ENCODE measurements at regions not wholly inside any gene's neighbourhood (a gene's known extent, or its start where the extent isn't known, plus 50 kb on each side); places are given as distances from the start of the nearest gene placed in this dataset.

DNA sequence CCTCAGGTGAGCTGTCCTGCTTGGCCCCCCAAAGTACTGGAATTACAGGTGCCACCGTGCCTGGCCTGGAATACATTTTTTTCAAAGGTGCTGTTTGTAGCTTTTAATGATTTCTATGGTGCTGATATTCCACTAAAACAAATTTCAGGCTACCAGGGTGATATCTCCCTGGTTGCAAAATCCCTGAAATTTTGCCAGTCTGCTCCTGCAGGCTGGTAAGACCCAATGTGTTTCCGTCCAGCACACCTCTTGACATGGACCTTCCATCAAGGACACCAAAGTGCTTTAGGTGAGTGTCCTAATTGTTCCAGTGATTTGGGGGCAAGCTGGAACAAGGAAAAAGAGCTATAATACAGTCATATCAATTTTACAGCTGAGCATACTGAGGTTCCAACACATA is 69.8 kb upstream of the KMT2C start:
- Histone ChIP-seq H3K36me3 (ENCODE audit: insufficient read depth in 1 of 2, low read depth in 1 of 2) (no peaks in the 10 kb centered on the region), H3K27ac (no peak overlapping the region), H3K4me3 (no peak overlapping the region), H3K9me3 (no peaks in the 10 kb centered on the region), H3K27me3 (ENCODE audit: insufficient read depth in 3 of 3, low read length in 2 of 3) (no peaks in the 10 kb centered on the region), H3K4me1 (no peaks in the 10 kb centered on the region)
- DNase-seq (no peak), ATAC-seq (no peak)
- TF ChIP-seq CTCF (IDR thresholded peaks at IDR 0.05): no peak
- intact Hi-C loops (cut with DNase I): no loop called here
- whole genome bisulfite sequencing, 3 donors: 89 to 96% (median 95%) methylated on average over 2 of the region's 2 CpGs

GRCh38 chr7:152504816-152505215 is 69.0 kb upstream of the KMT2C start:
- DNase-seq: no peak
- intact Hi-C loops (cut with DNase I): no loop called here
- 77 to 86% (median 79%) methylated on average over 10 of the region's 10 CpGs for WGBS, 3 donors
- no peaks in the 10 kb centered on the region for H3K4me1 ChIP-seq
- ATAC-seq: no peak
- no peaks in the 10 kb centered on the region for H3K9me3 ChIP-seq
- H3K36me3 ChIP-seq (ENCODE audit: insufficient read depth in 1 of 2, low read depth in 1 of 2): no peaks in the 10 kb centered on the region
- no peak for TF ChIP-seq CTCF (IDR thresholded peaks at IDR 0.05)
- no peak overlapping the region for H3K4me3 ChIP-seq
- H3K27ac ChIP-seq: no peak overlapping the region
- H3K27me3 ChIP-seq (ENCODE audit: insufficient read depth in 3 of 3, low read length in 2 of 3): no peaks in the 10 kb centered on the region

DNA sequence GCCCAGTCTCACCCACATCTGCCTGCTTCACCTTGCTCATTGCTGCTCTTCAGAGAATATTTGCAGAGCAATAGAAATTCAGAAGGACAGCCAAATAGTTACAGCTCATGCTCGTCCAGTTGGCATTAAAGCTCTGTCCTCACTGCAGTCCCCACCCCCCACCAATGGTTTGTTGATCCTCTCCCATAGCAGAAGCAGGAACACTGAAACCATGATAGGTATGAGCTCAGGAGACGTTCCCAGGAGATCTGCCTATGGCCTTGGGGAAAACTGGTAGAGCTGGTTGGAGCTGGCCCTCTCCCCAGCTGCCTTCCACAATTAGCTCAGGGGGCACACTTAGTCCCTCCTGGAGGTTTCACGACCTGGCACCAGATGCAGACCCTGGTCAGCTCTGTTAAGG is 68.6 kb upstream of the KMT2C start:
- intact Hi-C loops (cut with DNase I): no loop called here
- no peak for DNase-seq
- Histone ChIP-seq H3K4me3 (no peak overlapping the region), H3K36me3 (ENCODE audit: insufficient read depth in 1 of 2, low read depth in 1 of 2) (no peaks in the 10 kb centered on the region), H3K27me3 (ENCODE audit: insufficient read depth in 3 of 3, low read length in 2 of 3) (no peaks in the 10 kb centered on the region), H3K9me3 (no peaks in the 10 kb centered on the region), H3K4me1 (no peaks in the 10 kb centered on the region), H3K27ac (no peak overlapping the region)
- 17 to 21% (median 20%) methylated on average over 3 of the region's 3 CpGs for WGBS, 3 donors
- no peak for TF ChIP-seq CTCF (IDR thresholded peaks at IDR 0.05)
- ATAC-seq: no peak

GRCh38 chr7:152502813-152503790 is 67.3 kb upstream of the KMT2C start:
- 85 to 86% (median 85%) methylated on average over 13 of the region's 13 CpGs for WGBS, 3 donors
- H3K4me3 ChIP-seq: no peak overlapping the region
- ATAC-seq (no peak), DNase-seq (no peak)
- no peak for TF ChIP-seq CTCF (IDR thresholded peaks at IDR 0.05)
- H3K9me3 ChIP-seq: no peaks in the 10 kb centered on the region
- no peak overlapping the region for H3K27ac ChIP-seq
- H3K27me3 ChIP-seq (ENCODE audit: insufficient read depth in 3 of 3, low read length in 2 of 3): no peaks in the 10 kb centered on the region
- no peaks in the 10 kb centered on the region for H3K4me1 ChIP-seq
- H3K36me3 ChIP-seq (ENCODE audit: insufficient read depth in 1 of 2, low read depth in 1 of 2): no peaks in the 10 kb centered on the region
- intact Hi-C loops (cut with DNase I): no loop called here
